ENCODE measurements at regions not wholly inside any gene's neighbourhood (a gene's known extent, or its start where the extent isn't known, plus 50 kb on each side); places are given as distances from the start of the nearest gene placed in this dataset.

DNA sequence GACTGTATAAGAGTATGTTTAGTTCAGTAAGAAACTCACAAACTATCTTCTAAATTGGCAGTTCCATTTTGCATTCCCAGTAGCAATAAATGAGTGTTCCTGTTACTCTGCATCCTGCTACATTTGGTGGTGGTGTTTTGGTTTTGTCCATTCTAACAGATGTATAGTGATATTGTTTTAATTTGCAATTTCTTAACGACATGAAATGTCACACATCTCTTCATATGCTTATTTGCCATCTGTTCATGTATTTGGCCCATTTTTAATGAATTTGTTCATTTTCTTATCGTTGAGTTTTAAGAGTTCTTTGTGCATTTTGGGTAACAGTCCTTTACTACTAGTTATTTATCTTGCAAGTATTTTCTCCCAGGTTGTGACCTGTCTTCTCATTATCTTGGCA, 232.2 kb downstream of the TMA16 start:
- POLR2A ChIA-PET: no interaction called here
- H3K9me3 ChIP-seq: no peaks in the 10 kb centered on the region
- no peak for ATAC-seq
- no peaks in the 10 kb centered on the region for H3K4me1 ChIP-seq
- H3K4me3 ChIP-seq: no peak overlapping the region
- FAIRE-seq: no peak
- CTCF ChIA-PET: no interaction called here
- H3K4me2 ChIP-seq: no peak overlapping the region
- TF ChIP-seq JUNB (IDR thresholded peaks at IDR 0.05) (no peak), SREBF2 (IDR thresholded peaks at IDR 0.05) (no peak), NR3C1 (IDR thresholded peaks at IDR 0.05) (no peak), RAD21 (conservative IDR thresholded peaks at IDR 0.05 in 1 of 2, IDR thresholded peaks at IDR 0.05 in 1 of 2) (no peak), FOSB (CRISPR knock-in tag; IDR thresholded peaks at IDR 0.05) (no peak), CEBPB (IDR thresholded peaks at IDR 0.05) (no peak), MYC (IDR thresholded peaks at IDR 0.05; ENCODE audit: borderline replicate concordance, low read length) (no peak), EP300 (IDR thresholded peaks at IDR 0.05) (no peak), CHD4 (IDR thresholded peaks at IDR 0.05; ENCODE audit: borderline replicate concordance) (no peak), RCOR1 (IDR thresholded peaks at IDR 0.05; ENCODE audit: low read depth, low read length) (no peak), PHF8 (IDR thresholded peaks at IDR 0.05; ENCODE audit: borderline replicate concordance, low read depth) (no peak)
- TF ChIP-seq, protein P1, sequence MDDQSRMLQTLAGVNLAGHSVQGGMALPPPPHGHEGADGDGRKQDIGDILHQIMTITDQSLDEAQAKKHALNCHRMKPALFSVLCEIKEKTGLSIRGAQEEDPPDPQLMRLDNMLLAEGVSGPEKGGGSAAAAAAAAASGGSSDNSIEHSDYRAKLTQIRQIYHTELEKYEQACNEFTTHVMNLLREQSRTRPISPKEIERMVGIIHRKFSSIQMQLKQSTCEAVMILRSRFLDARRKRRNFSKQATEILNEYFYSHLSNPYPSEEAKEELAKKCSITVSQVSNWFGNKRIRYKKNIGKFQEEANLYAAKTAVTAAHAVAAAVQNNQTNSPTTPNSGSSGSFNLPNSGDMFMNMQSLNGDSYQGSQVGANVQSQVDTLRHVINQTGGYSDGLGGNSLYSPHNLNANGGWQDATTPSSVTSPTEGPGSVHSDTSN (IDR thresholded peaks at IDR 0.05): no peak
- TF ChIP-seq, protein P2, sequence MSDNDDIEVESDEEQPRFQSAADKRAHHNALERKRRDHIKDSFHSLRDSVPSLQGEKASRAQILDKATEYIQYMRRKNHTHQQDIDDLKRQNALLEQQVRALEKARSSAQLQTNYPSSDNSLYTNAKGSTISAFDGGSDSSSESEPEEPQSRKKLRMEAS (IDR thresholded peaks at IDR 0.05): no peak
- DNase-seq (ENCODE audit: low read depth in 1 of 2, low spot score in 1 of 2): no peak
- H3K27ac ChIP-seq: no peak overlapping the region
- 4% methylated on average over 2 of the region's 2 CpGs for WGBS (ENCODE audit: missing lambda C conversion rate)

DNA sequence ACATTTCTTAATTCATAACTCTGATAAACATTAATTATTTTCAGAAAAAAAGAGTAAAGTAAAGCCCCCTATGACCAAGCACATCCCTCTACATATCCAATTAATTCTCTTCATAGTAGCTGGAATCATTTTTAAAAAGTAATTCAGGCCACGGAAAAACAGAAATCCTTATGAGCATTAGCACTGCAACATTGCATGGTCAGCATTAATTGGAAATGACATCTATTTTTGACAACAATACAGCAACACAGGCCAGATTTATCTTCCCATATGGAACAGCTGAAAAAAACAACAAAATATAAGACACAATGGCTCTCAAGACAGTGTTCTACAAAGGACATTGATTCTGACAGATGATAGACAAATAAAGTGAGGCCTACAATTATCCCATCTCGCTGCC, 236.6 kb downstream of the TMA16 start:
- H3K4me2 ChIP-seq: no peak overlapping the region
- TF ChIP-seq MAFK (IDR thresholded peaks at IDR 0.05; ENCODE audit: partially characterized antibody) (peak; percentile 80), TP53 (CRISPR knock-in tag; IDR thresholded peaks at IDR 0.05) (no peak)
- H3K4me1 ChIP-seq: no peaks in the 10 kb centered on the region
- ATAC-seq (no peak), DNase-seq (ENCODE audit: low read depth in 1 of 2, low spot score in 1 of 2) (no peak), FAIRE-seq (no peak)
- no peaks in the 10 kb centered on the region for H3K9me3 ChIP-seq
- WGBS (ENCODE audit: missing lambda C conversion rate): 26% methylated on average over 2 of the region's 2 CpGs
- CTCF ChIA-PET: no interaction called here
- no peak overlapping the region for H3K4me3 ChIP-seq
- POLR2A ChIA-PET: no interaction called here
- no peak overlapping the region for H3K27ac ChIP-seq

DNA sequence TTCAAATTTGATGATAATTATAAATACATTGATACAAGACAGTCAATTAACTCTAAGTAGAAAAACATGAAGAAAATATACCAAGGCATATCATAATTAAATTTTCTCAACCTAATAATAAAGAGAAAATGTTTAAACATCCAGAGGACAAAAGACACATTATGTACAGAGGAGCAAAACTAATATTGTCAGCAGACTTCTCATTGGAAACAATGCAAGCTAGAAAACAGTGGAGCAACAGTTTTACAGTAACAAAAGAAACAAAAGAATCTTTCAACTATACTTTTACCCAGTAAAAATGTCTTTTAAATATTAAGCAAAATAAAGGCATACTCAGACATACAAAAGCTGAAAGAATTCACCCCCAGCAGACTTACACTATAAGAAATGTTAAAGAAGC, 238.0 kb downstream of the TMA16 start:
- Histone ChIP-seq H3K4me1 (no peaks in the 10 kb centered on the region), H3K27ac (no peak overlapping the region), H3K4me2 (no peak overlapping the region), H3K4me3 (no peak overlapping the region), H3K9me3 (no peaks in the 10 kb centered on the region)
- no peak for ATAC-seq
- POLR2A ChIA-PET: no interaction called here
- no peak for DNase-seq (ENCODE audit: low read depth in 1 of 2, low spot score in 1 of 2)
- CTCF ChIA-PET: no interaction called here
- FAIRE-seq: no peak
- no peak for TF ChIP-seq PHF8 (IDR thresholded peaks at IDR 0.05; ENCODE audit: borderline replicate concordance, low read depth)
- TF ChIP-seq NR3C1 (IDR thresholded peaks at IDR 0.05): no peak
- no peak for TF ChIP-seq POLR2A (IDR thresholded peaks at IDR 0.05; ENCODE audit: low read length)
- TF ChIP-seq TP53 (CRISPR knock-in tag; IDR thresholded peaks at IDR 0.05): no peak
- TF ChIP-seq NPAS2 (CRISPR knock-in tag; IDR thresholded peaks at IDR 0.05; ENCODE audit: borderline replicate concordance): no peak
- no peak for TF ChIP-seq CEBPB (IDR thresholded peaks at IDR 0.05)
- TF ChIP-seq TFCP2L1 (CRISPR knock-in tag; IDR thresholded peaks at IDR 0.05): no peak
- TF ChIP-seq CHD2 (IDR thresholded peaks at IDR 0.05; ENCODE audit: low read length, partially characterized antibody): no peak
- TF ChIP-seq HEYL (CRISPR knock-in tag; IDR thresholded peaks at IDR 0.05): no peak
- no peak for TF ChIP-seq CHD4 (IDR thresholded peaks at IDR 0.05; ENCODE audit: borderline replicate concordance)
- TF ChIP-seq, protein P1 (IDR thresholded peaks at IDR 0.05): no peak
- no peak for TF ChIP-seq RARB (CRISPR knock-in tag; IDR thresholded peaks at IDR 0.05)
- TF ChIP-seq, protein P3, sequence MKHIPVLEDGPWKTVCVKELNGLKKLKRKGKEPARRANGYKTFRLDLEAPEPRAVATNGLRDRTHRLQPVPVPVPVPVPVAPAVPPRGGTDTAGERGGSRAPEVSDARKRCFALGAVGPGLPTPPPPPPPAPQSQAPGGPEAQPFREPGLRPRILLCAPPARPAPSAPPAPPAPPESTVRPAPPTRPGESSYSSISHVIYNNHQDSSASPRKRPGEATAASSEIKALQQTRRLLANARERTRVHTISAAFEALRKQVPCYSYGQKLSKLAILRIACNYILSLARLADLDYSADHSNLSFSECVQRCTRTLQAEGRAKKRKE (CRISPR knock-in tag; IDR thresholded peaks at IDR 0.05; ENCODE audit: low read depth): no peak
- TF ChIP-seq CBX8 (IDR thresholded peaks at IDR 0.05): no peak
- TF ChIP-seq SREBF2 (IDR thresholded peaks at IDR 0.05): no peak
- TF ChIP-seq, protein P2 (IDR thresholded peaks at IDR 0.05): no peak
- no peak for TF ChIP-seq ZNF302 (CRISPR knock-in tag; IDR thresholded peaks at IDR 0.05)
- TF ChIP-seq CBX2 (IDR thresholded peaks at IDR 0.05; ENCODE audit: borderline replicate concordance, low read depth): no peak

All from A549 (cell line).